Gastroesophageal sphincter (tissue), 3 donors: ENCODE measurements at regions not wholly inside any gene's neighbourhood (a gene's known extent, or its start where the extent isn't known, plus 50 kb on each side); places are given as distances from the start of the nearest gene placed in this dataset.

ENCODE experiments used
- POLR2A ChIP-seq, 2 donors: fragments of 450-650 bp; IDR thresholded peaks; one replicate each; pipeline ENCODE4 v1.6.1; 2017; ENCODE audit warnings: antibody characterized with exemption in 2 of 2, mild to moderate bottlenecking in 2 of 2, moderate library complexity in 1 of 2
- POLR2AphosphoS5 ChIP-seq: sonication (generic); formaldehyde crosslinking; IDR thresholded peaks from one replicate; pipeline ENCODE4 v1.6.1; 2017; ENCODE audit warnings: antibody characterized with exemption
- TF ChIP-seq, protein P1 (sequence below), 4 experiments: fragments of 200-600 bp in 2 of 4; fragments of 450-650 bp in 2 of 4; sonication (generic) in 1 of 4; IDR thresholded peaks; one replicate each; pipeline ENCODE4 v1.5.1; 2017 to 2019; ENCODE audit warnings: antibody characterized with exemption in 4 of 4, mild to moderate bottlenecking in 2 of 4, moderate library complexity in 2 of 4

DNA sequence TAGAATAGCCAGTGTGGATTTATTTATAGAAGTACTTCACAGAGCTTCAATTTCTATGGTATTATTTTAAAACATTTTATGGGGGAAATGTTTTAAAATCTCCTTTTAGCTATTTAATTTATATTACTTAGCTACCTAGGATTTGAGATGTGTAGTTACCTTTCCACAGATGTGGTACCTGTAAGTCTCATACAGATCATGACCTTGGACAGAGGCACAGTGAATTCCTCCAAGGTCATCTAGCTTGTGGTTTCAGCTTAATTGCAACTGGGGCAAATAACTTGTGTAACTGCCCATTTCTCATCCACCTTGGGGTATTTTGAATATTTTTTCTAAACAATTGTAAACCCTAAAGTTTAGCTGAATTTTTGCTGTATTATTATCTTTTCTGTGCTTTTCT, 89.2 kb downstream of the DMRTA1 start:
- TF ChIP-seq POLR2AphosphoS5 = no peak
- TF ChIP-seq, protein P1, sequence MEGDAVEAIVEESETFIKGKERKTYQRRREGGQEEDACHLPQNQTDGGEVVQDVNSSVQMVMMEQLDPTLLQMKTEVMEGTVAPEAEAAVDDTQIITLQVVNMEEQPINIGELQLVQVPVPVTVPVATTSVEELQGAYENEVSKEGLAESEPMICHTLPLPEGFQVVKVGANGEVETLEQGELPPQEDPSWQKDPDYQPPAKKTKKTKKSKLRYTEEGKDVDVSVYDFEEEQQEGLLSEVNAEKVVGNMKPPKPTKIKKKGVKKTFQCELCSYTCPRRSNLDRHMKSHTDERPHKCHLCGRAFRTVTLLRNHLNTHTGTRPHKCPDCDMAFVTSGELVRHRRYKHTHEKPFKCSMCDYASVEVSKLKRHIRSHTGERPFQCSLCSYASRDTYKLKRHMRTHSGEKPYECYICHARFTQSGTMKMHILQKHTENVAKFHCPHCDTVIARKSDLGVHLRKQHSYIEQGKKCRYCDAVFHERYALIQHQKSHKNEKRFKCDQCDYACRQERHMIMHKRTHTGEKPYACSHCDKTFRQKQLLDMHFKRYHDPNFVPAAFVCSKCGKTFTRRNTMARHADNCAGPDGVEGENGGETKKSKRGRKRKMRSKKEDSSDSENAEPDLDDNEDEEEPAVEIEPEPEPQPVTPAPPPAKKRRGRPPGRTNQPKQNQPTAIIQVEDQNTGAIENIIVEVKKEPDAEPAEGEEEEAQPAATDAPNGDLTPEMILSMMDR (IDR thresholded peaks at IDR 0.05) = no peak
- no peak for TF ChIP-seq POLR2A (IDR thresholded peaks at IDR 0.05)
